GM12874 (cell line): ENCODE measurements at regions not wholly inside any gene's neighbourhood (a gene's known extent, or its start where the extent isn't known, plus 50 kb on each side); places are given as distances from the start of the nearest gene placed in this dataset.

Experiments
- TF ChIP-seq, protein P1 (sequence below): IDR thresholded peaks from 2 replicates; pipeline ENCODE4 v1.5.1; 2011; ENCODE audit warnings: low read depth, mild to moderate bottlenecking, control low read depth, low read length, moderate library complexity; ENCODE audit not compliant: insufficient read depth

DNA sequence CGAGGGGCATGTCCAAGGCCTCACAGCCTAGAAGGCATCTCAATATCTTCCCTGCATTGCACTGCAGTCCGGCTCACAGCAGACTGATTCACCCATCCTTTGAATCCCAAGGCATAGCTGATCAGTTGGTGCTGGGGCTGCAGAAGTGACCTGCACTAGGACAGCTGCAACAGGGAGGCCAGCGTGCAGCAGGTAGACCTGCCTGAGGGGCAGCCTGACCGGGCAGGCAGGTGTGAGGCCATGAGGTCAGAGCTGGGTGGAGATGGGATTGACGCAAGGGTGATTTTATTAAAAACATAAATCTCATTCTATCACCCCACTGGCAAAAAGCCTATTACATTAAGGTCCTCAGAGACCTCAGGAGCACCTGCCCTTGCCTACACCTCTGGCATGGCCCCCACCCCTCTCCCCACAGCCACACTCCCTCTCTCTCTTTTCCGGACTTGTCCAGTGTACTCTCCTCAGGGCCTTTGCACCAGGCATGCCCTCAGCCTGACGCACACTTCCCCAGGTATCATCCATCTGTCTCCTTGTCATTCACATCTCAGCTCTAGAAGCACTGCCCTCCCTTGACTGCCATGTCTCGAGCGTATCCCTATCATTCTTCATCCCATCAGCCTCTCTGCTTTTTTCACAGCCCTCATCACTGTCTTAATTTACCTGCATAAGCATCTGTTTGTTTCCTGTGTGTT, 63.5 kb upstream of the WIPF1 start:
- TF ChIP-seq, protein P1, sequence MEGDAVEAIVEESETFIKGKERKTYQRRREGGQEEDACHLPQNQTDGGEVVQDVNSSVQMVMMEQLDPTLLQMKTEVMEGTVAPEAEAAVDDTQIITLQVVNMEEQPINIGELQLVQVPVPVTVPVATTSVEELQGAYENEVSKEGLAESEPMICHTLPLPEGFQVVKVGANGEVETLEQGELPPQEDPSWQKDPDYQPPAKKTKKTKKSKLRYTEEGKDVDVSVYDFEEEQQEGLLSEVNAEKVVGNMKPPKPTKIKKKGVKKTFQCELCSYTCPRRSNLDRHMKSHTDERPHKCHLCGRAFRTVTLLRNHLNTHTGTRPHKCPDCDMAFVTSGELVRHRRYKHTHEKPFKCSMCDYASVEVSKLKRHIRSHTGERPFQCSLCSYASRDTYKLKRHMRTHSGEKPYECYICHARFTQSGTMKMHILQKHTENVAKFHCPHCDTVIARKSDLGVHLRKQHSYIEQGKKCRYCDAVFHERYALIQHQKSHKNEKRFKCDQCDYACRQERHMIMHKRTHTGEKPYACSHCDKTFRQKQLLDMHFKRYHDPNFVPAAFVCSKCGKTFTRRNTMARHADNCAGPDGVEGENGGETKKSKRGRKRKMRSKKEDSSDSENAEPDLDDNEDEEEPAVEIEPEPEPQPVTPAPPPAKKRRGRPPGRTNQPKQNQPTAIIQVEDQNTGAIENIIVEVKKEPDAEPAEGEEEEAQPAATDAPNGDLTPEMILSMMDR = no peak

DNA sequence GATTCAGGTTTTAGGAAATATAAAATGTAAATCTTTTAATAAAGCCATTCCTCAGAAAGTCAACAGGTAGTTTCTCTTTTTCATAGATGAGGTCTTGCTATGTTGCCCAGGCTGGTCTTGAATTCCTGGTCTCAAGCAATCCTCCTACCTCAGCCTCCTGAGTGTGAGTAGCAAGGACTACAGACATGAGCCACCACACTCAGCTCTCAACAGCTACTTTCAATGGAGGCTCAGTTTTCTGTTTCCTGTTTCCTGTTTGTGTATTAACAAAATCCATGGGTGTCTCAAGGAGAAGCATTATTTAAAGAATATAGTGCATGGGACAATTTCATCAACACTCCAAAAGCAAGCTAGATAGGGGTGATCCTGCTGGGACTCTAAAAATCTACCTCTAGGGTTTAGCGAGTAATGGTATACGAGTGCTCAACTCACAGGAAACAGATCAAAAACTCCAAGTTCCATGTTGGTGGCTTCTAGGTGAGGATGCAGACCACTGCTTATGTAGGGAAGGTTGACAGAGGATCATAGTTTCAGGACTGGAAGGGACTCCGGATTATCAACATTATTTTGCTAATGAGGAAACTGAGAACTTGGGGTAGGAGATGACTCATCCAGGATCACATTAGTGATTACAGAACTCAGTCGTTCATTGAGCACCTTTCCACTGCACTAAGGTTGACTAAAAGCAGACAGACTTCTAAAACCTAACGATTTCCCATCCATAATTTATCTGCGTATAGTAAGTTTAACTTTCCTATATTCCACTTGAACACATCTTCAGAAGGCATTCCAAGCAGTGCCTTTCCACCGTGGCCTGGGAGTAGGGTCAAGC, 61.7 kb upstream of the WIPF1 start:
- TF ChIP-seq, protein P1 = no peak

DNA sequence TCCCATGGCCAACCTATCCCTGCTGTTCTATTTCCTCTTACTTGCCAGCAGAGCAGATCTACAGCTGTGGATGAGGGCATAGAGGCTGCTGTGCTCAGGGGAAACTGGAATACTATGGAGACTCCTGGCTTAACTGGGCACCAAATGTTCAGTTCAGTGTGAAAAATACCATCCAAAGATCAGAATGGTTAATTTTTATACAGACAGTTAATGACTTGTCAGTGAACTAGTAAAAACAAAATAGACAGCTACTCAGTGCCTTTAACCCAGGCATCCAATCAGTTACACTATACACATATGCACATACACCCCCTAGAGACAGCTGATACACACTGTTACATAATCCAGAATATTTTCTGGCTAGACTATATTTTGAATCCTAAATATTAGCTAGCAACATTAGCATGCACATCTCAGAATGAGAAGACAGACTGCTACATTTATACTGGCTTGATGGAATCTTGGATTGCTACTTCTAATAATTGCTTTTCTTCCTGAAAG, 59.1 kb upstream of the WIPF1 start:
- TF ChIP-seq, protein P1 = no peak

DNA sequence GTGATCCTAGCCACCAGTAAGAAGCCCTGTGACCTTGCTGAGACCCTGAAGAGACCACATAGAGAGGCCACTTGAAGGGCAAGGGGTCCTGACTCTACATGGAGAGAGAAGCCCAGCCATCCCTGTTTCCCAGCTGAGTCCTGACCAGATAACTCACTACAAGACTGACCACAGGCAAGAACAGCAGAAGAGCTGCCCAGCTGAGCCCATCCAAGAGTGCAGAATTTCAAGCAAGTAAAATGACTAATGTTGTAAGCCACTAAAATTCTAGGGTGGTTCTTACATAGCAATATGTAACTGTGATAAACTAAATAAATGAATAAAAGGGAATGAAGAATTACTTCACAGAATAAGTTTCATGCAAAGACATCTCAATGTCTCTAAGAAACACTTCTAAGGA, 58.4 kb upstream of the WIPF1 start:
- TF ChIP-seq, protein P1 = no peak

DNA sequence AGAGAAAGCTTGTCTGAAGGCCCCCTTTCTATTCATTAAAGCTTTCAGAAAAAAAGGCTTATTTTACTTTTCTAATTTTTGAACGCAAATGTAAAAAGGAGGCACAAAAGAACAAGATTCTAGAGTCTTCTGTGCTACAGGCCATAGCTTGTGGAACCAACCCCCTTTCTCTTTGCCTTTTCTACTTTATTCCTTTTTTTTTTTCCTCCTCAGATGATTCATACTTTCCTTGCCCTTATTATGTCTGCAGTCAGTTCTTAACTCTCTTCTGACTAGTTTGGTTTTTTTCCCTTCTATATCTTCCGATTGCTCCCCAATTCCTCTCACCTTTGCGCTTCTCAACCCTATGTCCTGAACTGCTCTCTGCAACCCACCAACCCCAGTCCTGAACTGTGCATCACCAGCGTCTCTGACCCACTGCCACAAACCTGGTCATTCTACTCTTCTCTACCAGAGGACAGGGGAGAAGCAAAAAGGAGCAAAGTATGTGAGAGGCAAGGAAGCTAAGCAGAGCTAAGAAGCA, 56.9 kb upstream of the WIPF1 start:
- TF ChIP-seq, protein P1 = no peak

DNA sequence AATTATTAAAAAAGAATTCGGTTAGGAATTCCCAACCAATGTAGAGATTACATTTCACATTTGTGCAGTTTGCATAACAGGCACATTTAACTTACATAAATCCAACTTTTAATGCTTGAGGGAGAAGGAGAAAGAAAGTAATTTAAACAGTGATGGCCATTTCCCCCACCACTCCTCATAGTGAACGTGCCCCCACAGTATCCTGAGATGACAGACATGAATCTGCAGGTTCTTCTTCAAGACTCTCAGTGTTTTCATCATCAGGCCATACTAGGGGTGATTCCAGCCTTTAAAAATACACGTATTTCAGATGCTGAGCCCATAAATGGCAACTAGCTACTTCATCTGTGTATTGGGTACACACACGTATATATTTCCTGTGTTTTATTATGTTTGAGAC, 51.3 kb upstream of the WIPF1 start:
- TF ChIP-seq, protein P1 = no peak
